ENCODE measurements at regions not wholly inside any gene's neighbourhood (a gene's known extent, or its start where the extent isn't known, plus 50 kb on each side); places are given as distances from the start of the nearest gene placed in this dataset.
"Not testable (repeated sequence)": the region's sequence is repeated elsewhere in the genome, so short reads cannot be mapped to it uniquely, and the experiment has no call there.

GRCh38 chr6:144413418-144413817 is 128.3 kb downstream of the UTRN start:
- no peak for ATAC-seq (replicated peaks)
- Mint-ChIP-seq H3K27ac (no peak overlapping the region), H3K36me3 (peaks cover 5 to 9% of the 10 kb centered on the region in 2 donors), H3K4me1 (peaks cover 33 to 46% of the 10 kb centered on the region in 2 donors), H3K9me3 (peaks cover 1 to 4% of the 10 kb centered on the region in 2 donors), H3K27me3 (no peaks in the 10 kb centered on the region), H3K4me3 (no peak overlapping the region)
- no peak for DNase-seq

GRCh38 chr6:144415014-144415413 is 129.9 kb downstream of the UTRN start:
- no peak for ATAC-seq (replicated peaks)
- Mint-ChIP-seq H3K36me3 (peaks cover 5 to 9% of the 10 kb centered on the region in 2 donors), H3K4me3 (no peak overlapping the region), H3K27ac (no peak overlapping the region), H3K4me1 (peaks cover 34 to 54% of the 10 kb centered on the region in 2 donors), H3K9me3 (peaks cover 1 to 4% of the 10 kb centered on the region in 2 donors), H3K27me3 (no peaks in the 10 kb centered on the region)
- DNase-seq = no peak

GRCh38 chr6:144415835-144416237 is 130.7 kb downstream of the UTRN start:
- H3K36me3 Mint-ChIP-seq = peaks cover 5 to 7% of the 10 kb centered on the region in 2 donors
- no peak for DNase-seq
- no peaks in the 10 kb centered on the region for H3K27me3 Mint-ChIP-seq
- peaks cover 33 to 51% of the 10 kb centered on the region in 2 donors for H3K4me1 Mint-ChIP-seq
- H3K4me3 Mint-ChIP-seq = no peak overlapping the region
- no peak for ATAC-seq (replicated peaks)
- H3K27ac Mint-ChIP-seq = no peak overlapping the region
- H3K9me3 Mint-ChIP-seq = peaks cover 1 to 4% of the 10 kb centered on the region in 2 donors

- DNase-seq (no peak), ATAC-seq (replicated peaks) (no peak)
- no peak overlapping the region for H3K4me3 Mint-ChIP-seq
- peaks cover 3 to 5% of the 10 kb centered on the region in 2 donors for H3K36me3 Mint-ChIP-seq
- H3K9me3 Mint-ChIP-seq = peaks cover 1 to 4% of the 10 kb centered on the region in 2 donors
- no peak overlapping the region for H3K27ac Mint-ChIP-seq
- no peaks in the 10 kb centered on the region for H3K27me3 Mint-ChIP-seq
- H3K4me1 Mint-ChIP-seq = peaks cover 28 to 47% of the 10 kb centered on the region in 2 donors
Observed at GRCh38 chr6:144416244-144416643, 131.1 kb downstream of the UTRN start.

GRCh38 chr6:144416773-144417172 is 131.6 kb downstream of the UTRN start:
- DNase-seq (no peak), ATAC-seq (replicated peaks) (no peak)
- H3K4me1 Mint-ChIP-seq = peaks cover 23 to 41% of the 10 kb centered on the region in 2 donors
- peaks cover 3 to 5% of the 10 kb centered on the region in 2 donors for H3K36me3 Mint-ChIP-seq
- no peak overlapping the region for H3K4me3 Mint-ChIP-seq
- no peaks in the 10 kb centered on the region for H3K27me3 Mint-ChIP-seq
- no peak overlapping the region for H3K27ac Mint-ChIP-seq
- H3K9me3 Mint-ChIP-seq = peaks cover 1 to 4% of the 10 kb centered on the region in 2 donors

- H3K36me3 Mint-ChIP-seq = peaks cover 3 to 5% of the 10 kb centered on the region in 2 donors
- H3K27me3 Mint-ChIP-seq = no peaks in the 10 kb centered on the region
- H3K4me1 Mint-ChIP-seq = peaks cover 22 to 40% of the 10 kb centered on the region in 2 donors
- no peak for ATAC-seq (replicated peaks)
- H3K9me3 Mint-ChIP-seq = peaks cover 1 to 4% of the 10 kb centered on the region in 2 donors
- no peak overlapping the region for H3K4me3 Mint-ChIP-seq
- H3K27ac Mint-ChIP-seq = peak overlapping the region; percentile 56
- DNase-seq = no peak
Observed at GRCh38 chr6:144417681-144418080, 132.5 kb downstream of the UTRN start.

GRCh38 chr6:144418959-144419545 is 133.9 kb downstream of the UTRN start:
- DNase-seq = no peak
- Mint-ChIP-seq H3K4me3 (no peak overlapping the region), H3K4me1 (peaks cover 17 to 33% of the 10 kb centered on the region in 2 donors), H3K27ac (peak overlapping the region; percentile 31), H3K9me3 (no peaks in the 10 kb centered on the region), H3K27me3 (no peaks in the 10 kb centered on the region), H3K36me3 (peaks cover 5 to 6% of the 10 kb centered on the region in 2 donors)
- peak; percentile 52 to 55 for ATAC-seq (replicated peaks)

- ATAC-seq (replicated peaks) (no peak), DNase-seq (no peak)
- peaks cover 15 to 27% of the 10 kb centered on the region in 2 donors for H3K36me3 Mint-ChIP-seq
- H3K27ac Mint-ChIP-seq = no peak overlapping the region
- no peak overlapping the region for H3K4me3 Mint-ChIP-seq
- no peaks in the 10 kb centered on the region for H3K27me3 Mint-ChIP-seq
- H3K9me3 Mint-ChIP-seq = no peaks in the 10 kb centered on the region
- peaks cover 9 to 18% of the 10 kb centered on the region in 2 donors for H3K4me1 Mint-ChIP-seq
Observed at GRCh38 chr6:144423167-144423566, 138.0 kb downstream of the UTRN start.

GRCh38 chr6:144429753-144430152 is 144.6 kb downstream of the UTRN start:
- Mint-ChIP-seq H3K4me3 (no peak overlapping the region), H3K9me3 (no peaks in the 10 kb centered on the region), H3K27ac (no peak overlapping the region), H3K36me3 (peaks cover 23 to 43% of the 10 kb centered on the region in 2 donors), H3K27me3 (no peaks in the 10 kb centered on the region), H3K4me1 (peaks cover 6 to 13% of the 10 kb centered on the region in 2 donors)
- no peak for DNase-seq
- ATAC-seq (replicated peaks) = no peak

- Mint-ChIP-seq H3K4me1 (peaks cover 11 to 29% of the 10 kb centered on the region in 2 donors), H3K36me3 (peaks cover 27 to 43% of the 10 kb centered on the region in 2 donors)
- not testable (repeated sequence) for H3K4me3 Mint-ChIP-seq; DNase-seq; H3K27ac Mint-ChIP-seq; H3K9me3 Mint-ChIP-seq; H3K27me3 Mint-ChIP-seq; ATAC-seq (replicated peaks)
Observed at GRCh38 chr6:144433446-144433845, 148.3 kb downstream of the UTRN start.

GRCh38 chr6:144434308-144434990 is 149.3 kb downstream of the UTRN start:
- Mint-ChIP-seq H3K27ac (no peak overlapping the region), H3K4me1 (peaks cover 11 to 29% of the 10 kb centered on the region in 2 donors), H3K4me3 (no peak overlapping the region), H3K27me3 (no peaks in the 10 kb centered on the region), H3K36me3 (peaks cover 34 to 46% of the 10 kb centered on the region in 2 donors), H3K9me3 (no peaks in the 10 kb centered on the region)
- no peak for ATAC-seq (replicated peaks)
- DNase-seq = no peak

GRCh38 chr6:144435602-144436426 is 150.7 kb downstream of the UTRN start:
- ATAC-seq (replicated peaks) = peak in 1 of 2 donors; percentile 23
- H3K36me3 Mint-ChIP-seq = peaks cover 47 to 57% of the 10 kb centered on the region in 2 donors
- no peak overlapping the region for H3K4me3 Mint-ChIP-seq
- no peak overlapping the region for H3K27ac Mint-ChIP-seq
- H3K9me3 Mint-ChIP-seq = peaks cover 4 to 5% of the 10 kb centered on the region in 2 donors
- peaks cover 11 to 29% of the 10 kb centered on the region in 2 donors for H3K4me1 Mint-ChIP-seq
- no peak for DNase-seq
- no peaks in the 10 kb centered on the region for H3K27me3 Mint-ChIP-seq

GRCh38 chr6:144437105-144437504 is 152.0 kb downstream of the UTRN start:
- Mint-ChIP-seq H3K27me3 (no peaks in the 10 kb centered on the region), H3K4me1 (peaks cover 11 to 29% of the 10 kb centered on the region in 2 donors), H3K36me3 (peaks cover 54 to 63% of the 10 kb centered on the region in 2 donors), H3K27ac (no peak overlapping the region), H3K9me3 (peaks cover 10% of the 10 kb centered on the region in 2 donors), H3K4me3 (no peak overlapping the region)
- ATAC-seq (replicated peaks) (no peak), DNase-seq (no peak)

- no peak for DNase-seq
- Mint-ChIP-seq H3K4me1 (peaks cover 13 to 29% of the 10 kb centered on the region in 2 donors), H3K27ac (no peak overlapping the region), H3K9me3 (peaks cover 13 to 14% of the 10 kb centered on the region in 2 donors), H3K27me3 (no peaks in the 10 kb centered on the region), H3K36me3 (peaks cover 55 to 63% of the 10 kb centered on the region in 2 donors), H3K4me3 (no peak overlapping the region)
- ATAC-seq (replicated peaks) = no peak
Observed at GRCh38 chr6:144438103-144438502, 153.0 kb downstream of the UTRN start.
